HG03469 (cell line): ENCODE measurements at regions not wholly inside any gene's neighbourhood (a gene's known extent, or its start where the extent isn't known, plus 50 kb on each side); places are given as distances from the start of the nearest gene placed in this dataset.
"Not testable (repeated sequence)": the region's sequence is repeated elsewhere in the genome, so short reads cannot be mapped to it uniquely, and the experiment has no call there.

Experiments
- ATAC-seq: cut with Tn5 transposase; IDR thresholded peaks from one replicate; pipeline ENCODE4 v1.9.1; 2021; ENCODE audit warnings: mild to moderate bottlenecking, moderate library complexity, moderate number of reproducible peaks; ENCODE audit not compliant: unreplicated experiment

DNA sequence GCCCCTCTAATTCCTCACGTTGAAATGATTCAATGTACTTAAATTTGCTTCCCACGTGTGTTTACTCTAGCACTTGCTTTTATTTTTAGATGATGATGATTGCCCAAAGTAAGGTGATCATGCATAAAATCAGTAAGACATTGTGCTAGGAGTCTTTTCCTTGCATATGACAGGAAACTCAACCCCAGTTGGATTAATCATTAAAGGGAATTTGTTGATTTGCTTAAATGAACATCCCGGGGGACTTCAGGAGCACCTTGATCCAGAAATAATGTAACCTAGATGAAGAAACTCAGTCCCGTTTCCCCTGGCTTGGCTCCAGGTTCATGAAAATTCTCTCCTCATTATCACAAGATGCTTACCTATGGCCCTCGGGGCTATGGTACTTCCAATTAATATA, 106.1 kb upstream of the STC2 start:
- no peak for ATAC-seq

DNA sequence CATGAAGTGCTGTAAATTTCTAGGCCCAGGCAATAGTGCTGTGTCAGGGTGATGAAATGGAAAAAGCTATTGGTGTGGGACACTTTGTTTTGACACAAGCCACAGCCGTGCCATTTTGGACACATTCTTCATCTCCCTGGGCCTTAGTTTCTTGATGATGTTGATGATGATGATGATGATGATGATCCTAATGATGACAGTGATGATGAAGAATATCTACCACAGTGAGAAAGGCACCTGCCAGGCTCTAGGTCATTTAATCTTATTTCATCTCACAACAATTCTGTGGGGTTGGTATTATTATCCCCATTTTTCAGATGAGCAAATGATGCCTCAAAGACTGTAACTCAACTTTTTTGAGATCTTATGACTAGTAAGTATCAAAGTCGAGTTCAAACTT, 102.2 kb upstream of the STC2 start:
- ATAC-seq: no peak

DNA sequence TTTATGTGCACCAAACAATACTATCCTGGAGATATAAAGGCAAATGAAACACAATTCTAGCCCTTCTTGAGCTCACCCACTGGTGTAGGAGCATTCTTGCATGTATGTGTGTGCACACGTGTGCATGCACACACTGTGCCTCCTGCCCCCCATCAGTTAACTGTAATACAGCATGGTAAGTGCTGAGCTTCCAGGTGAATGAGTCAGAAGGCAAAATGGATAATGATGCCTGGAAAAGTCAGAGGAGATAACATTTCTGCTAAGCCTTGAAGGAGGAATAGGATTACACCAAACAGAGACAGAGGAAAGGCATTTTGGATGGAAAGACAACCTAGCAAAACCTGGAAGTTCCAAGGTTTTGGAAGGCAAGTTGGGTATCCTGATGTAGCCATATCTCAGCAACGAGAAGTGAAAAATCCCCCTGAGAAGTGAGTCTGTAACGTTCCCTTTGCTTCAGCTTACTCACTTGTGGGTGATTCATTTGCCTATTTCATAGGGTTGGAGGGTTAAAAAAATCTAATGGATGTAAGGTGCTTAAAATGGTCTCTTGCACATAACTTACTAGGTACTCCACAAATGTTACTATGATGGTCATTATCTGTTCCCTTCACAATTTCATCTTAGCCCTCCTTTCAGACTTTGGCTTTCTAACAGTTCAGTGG, 101.4 kb upstream of the STC2 start:
- ATAC-seq: no peak

DNA sequence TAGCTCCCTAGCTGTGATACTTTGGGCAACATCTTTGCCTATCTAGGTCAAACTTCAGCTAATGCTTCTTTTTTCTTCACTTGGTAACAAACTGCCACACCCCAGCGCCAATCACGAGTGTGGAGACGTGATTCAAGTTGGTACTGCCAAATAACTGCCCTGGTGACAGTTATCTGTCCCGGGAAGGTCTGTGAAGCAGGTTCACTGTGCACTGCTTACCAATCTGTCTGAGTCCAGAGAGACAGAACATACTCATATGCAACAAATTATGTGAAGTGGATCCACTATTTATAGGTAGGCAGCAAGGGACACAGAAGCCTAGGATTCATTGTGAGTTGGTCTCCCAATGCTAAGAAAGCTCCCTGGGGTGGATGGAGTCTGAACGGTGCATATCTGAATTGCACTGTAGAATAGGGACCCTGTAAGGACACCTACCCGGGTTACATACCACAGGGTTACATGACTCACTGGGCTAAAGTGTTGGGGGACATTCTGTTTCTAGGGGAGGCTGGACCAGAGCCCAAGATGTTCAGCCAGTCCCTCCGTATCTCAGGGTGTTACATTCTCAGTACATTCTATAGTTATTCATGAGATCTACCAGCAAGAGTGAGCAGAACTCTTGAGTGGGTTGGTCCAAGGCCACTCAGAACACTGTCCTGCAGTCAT, 95.4 kb upstream of the STC2 start:
- ATAC-seq: no peak

DNA sequence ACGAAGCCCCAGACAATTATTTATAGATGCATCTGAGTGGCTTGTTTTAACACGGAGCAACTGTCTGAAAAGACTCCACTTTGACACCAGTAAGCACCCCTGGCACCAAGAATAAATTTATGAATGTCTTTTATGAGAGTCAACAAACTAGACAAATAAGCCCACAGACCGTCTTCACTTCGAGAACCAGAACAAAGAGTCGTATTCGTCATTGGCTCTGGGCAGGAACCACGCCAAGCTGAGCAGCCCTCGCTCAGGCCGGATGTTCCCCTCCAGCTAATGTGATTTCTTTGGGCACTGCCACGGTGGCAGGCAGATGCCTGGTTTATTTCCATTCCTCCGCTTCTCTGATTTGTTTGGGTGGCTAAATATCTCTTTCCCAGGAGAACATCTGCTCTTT, 91.9 kb upstream of the STC2 start:
- no peak for ATAC-seq

DNA sequence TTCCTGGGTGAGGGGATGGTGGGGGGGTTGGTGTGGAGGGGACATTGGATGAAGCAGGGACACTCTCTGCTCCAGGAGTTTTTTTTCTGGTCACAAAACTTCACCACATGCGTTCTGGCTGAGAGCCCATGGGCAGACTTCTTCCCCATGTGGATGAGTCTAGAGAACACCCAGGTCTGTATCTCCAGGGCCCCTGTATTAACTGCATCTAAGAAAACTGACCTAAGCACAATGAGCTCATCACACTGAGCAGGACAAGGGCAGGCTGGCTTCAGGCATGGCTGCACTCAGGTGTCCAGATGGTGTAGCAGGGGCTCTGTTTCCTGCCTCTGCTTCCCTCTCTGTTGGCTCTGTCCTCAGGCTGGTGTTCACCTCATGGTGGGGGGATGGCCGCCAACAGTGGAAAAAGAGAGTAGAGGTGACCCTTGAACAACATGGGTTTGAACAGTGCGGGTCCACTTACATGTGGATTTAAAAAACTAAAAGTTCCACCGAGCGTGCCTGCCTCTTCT, 85.3 kb upstream of the STC2 start:
- ATAC-seq: no peak

DNA sequence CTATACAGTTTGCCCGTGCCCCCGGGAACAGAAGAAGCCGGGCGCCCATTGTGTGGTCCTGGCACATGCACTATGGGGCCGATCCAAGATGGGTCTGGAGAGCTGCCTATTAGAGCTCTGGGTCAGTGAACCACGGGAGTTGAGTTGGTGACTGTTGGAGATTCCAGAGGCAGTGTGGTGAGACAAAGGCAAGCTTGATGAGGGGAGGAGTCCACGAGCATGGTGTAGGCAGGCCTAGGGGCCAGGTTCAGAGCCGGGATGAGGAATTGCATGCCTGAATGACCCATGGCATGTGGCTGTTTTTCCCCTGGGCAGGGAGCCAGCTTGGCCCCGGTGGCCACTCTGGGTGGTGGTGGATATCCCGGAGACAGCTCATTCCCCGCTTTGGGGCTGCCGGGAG, 84.4 kb upstream of the STC2 start:
- ATAC-seq: no peak

DNA sequence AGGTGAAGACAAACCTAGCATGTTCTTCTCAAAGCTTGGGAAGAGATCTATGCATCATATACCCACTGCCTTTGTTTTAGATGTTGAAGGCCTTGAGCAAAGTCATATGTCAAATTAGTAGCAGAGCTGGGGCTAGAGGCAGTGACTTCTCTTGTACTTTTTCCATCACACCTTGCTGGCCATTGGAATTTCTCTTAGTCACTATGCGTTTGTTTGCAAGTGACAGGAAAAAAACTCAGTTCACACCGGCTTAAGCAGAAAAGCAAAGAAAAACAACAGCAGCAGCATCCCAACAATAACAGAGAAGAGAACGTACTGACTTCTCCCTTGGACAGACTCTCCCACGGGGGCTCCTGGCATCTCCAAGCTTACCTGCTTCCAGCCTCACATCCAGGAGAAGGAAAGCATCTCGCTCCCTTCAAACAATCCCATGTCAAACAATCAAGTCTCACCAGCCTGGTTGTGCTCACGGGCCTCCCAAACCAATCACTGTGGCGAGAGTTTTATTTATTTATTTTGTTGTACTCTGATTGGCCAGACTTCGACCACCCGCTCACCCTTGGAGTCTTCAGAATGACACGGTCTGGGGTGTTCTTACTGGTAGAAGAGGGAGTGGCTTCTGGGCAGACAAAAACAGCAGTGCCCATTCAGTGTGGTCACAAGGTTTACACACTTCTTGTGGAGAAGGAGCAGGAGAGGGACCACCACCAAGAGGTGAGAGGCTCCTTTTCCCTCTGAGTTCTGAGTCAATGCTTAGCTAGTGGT, 83.8 kb upstream of the STC2 start:
- no peak for ATAC-seq

DNA sequence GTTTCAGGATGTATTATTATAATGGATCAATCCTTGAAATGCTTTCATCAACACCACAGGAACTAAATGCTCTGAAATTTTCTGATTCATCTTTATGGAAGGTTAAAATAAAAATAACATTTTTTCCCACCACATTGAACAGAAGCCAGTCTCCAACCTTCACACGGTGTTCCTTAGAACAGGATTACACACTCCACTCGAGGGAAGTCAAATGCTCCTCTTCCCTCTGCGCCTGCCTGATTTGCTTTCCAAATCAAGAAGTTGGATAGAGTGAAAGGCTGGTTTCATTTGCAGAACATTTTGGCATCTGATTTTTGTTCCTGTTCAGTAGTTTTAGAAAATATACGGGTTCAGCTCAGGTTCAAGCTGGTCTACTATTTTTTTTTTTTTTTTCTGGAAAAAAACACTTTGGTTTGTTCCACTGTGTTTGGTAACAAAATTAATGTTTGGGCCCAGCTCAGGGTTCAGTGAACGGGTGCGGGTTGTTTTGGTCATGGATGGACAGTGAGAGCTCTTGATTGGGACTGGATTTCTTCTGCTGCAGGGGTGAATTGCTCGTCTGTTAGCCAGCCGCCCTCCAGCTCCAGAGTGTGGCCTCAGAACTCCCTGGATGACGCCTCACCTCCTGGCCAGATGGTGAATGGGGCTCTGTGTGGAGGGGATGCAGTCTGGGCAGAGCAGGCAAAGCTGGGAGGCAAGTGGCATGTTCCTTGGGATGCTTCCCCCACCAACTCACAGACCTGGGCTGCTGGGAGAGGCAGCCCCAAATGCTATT, 82.4 kb upstream of the STC2 start:
- ATAC-seq: no peak

DNA sequence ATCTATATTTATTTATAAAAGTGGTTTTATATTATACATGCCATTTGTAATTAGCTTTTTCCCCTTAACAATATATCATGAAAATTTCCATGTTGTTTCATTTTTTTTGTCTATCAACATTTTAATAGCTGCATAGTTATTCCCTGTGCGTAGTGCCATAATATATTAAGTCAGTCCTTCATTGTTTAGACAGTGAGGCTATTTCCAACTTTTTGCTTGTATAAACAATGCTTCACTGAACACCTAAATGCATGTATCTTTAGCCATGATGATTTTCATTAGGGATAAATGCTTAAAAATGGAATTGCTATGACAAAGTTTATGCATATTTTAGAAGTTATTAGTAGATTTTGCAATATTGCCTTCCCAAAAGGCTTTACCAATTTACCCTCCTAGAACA, 80.7 kb upstream of the STC2 start:
- ATAC-seq: no peak

DNA sequence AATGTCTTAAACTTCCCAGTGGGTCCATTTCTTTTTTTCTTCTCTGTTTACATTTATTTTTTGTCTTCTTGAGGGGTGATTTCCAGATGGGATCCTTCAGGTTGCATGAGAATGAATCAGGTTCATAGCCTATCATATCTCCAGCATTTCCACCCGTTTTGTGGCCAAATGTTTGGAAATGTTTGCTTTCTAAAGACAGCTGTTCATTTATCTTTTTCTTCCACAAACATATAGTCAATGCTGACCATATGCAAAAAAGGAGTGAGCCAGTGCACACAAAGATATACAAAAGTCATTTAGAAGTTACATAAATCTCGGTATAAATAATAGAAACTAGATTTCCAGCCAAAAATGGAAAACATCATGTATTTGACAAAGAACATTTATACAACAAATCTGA, 71.6 kb upstream of the STC2 start:
- no peak for ATAC-seq

DNA sequence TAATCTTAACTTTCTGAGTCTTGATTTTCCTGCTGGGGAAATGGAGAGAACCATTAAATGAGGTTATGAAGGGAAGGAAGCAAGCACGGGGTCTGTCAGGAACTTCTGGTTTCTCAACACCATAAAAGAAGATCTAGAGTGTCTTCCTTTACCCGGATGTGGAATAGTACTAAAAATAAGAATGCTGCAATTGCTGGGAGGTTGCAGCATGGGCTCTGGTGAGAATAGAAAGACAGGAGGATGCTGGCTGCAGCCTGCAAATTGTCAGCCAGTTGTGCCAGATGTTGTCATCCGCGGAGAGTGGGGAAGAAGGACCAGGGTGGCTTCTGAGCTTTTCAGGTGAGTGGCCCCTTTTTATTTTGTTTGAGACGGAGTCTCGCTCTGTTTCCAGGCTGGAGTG, 69.3 kb upstream of the STC2 start:
- ATAC-seq: no peak

DNA sequence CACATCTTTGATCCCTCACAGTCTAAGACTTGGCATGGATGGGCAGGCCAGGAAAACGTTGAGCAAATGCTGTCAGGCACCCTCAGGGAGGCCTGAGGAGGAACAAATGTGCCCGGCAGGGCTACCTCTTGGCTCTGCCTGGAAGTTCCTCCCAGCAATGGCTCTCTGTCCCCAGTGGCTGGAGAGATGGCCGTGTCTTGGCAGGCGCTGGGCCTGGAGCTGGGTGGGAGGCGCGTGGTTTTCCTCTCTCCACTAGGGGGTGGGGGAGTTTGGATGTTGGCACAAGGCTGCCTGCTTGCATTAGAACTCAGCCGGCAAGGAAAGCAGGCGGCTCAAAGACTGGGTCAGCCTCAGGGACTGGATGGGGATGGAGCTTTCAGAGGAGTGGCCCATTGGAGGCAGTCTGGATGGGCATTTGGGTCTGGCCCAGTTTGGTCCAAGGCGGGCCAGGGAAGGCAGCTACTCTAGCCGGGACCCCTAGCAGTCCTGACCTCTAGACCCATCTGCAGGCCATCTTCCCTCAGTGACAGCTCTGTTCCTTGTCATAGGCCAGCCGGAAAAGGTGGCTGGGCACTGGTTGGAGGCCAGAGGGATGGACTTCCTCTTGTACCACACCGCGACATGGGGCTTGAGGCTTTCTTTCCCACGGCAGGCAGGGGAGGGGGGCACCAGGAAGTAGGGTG, 68.2 kb upstream of the STC2 start:
- no peak for ATAC-seq

DNA sequence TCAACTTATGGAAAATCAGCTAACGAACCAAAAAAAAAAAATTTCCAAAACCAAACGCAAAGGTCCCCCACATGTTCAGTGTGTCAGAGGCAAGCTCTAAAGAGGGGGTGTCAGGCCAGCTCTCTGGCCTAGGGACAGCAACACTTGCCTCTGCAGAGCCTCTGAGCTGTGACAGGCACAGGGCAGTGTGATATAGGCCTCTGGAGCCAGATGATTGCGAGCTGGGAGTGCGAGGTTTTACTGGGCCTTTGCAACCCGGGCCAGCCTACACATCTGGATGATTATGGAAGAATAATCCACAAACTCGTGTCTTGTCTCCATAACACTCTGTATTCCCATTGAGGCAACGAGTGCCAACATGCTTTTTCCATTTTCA, 67.7 kb upstream of the STC2 start:
- no peak for ATAC-seq

DNA sequence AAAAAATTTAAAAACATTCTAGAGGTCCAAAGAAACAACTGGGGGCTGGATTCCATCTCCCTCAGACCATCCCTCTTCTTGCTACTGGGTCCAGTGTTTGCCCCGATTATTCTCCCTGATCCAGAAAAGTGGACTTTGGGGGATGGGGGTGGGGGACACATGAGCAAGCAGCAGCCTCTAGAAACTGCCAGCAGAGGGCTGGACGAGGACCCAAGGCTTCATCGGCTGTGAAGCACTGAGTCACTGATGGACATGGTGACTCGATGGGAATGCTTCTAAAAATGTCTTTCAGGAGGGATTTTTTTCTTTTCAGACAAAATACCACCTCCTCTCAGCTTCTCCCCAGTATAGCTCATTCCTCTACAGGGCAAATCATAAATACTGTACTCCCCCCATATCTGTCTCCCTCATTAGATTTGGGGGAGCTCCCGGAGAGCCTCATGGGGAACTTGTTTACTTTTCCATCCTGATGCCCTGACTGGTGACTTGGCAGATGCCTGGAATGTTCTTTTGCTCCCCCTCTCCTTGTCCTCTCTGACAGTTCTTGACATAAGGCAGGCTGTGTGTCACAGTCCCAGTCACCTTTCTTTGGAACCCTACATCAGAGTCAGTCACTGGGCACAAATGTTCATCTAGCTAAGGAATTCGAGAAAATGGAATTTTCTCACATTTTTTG, 67.2 kb upstream of the STC2 start:
- no peak for ATAC-seq

DNA sequence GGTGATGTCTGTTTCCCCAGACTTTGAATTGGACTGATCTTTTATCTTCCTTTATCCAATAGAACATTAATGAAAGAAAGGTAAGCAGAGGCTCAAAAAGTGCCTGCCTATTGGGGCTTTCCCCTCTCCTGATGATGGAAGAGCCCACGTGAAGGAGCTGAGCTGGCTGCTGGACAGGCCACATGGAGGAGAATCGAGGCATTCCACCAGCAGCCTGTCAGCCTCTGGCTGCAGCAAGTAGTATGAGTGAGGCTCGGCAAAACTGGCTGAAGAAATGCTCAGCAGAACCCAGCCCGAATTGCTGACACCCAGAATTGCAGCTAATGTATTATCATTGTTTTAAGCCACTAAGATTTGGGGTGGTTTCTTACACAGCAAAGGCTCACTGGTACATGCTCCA, 66.5 kb upstream of the STC2 start:
- no peak for ATAC-seq

DNA sequence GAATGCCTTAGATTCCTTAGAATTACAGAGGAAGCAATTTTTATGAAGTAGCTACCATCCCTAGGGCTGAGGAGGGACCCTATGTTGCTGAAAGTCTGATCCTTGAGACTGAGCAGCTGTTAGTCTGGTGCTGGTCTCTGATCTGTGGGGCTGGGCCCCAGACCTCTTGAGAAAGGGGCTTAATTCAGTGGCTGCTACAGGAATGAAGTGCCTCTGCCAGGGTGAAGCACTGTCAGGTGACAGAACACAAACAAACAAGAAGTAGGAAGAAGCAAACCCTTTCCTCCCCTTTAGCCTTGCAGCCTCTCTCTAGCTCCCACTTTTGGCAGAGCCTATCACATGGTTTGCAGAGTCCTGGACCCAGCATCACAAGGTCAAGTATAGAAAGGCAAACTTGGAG, 64.0 kb upstream of the STC2 start:
- ATAC-seq: no peak

DNA sequence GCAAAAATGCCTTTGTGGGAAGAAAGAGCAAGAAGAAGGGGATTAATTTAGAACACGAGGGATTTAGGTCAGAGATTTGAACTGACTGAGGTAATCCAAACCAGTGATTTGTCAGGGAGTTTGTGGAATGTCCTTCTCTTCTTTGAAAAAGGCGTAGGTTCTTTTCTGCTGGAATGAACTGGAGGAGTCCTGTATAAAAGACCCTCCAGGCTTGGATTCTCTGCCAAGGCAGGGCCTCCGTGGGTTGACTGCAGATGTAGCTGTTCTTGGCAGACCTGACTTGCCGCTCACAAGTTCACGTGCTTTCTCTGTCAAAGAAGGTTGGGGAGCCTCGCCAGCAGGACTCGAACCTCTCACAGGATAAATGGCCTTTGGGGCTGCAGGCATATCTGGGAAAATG, 62.8 kb upstream of the STC2 start:
- ATAC-seq: no peak

DNA sequence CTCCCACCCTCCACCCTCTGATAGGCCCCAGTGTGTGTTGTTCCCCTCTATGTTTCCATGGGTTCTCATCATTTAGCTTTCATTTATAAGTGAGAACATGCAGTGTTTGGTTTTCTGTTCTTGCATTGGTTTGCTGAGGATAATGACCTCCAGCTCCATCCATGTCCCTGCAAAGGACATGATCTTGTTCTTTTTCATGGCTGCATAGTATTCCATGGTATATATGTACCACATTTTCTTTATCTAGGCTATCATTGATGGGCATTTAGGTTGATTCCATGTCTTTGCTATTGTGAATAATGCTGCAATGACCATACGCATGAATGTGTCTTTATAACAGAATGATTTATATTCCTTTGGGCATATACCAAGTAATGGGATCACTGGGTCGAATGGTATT, 59.1 kb upstream of the STC2 start:
- not testable (repeated sequence) for ATAC-seq

DNA sequence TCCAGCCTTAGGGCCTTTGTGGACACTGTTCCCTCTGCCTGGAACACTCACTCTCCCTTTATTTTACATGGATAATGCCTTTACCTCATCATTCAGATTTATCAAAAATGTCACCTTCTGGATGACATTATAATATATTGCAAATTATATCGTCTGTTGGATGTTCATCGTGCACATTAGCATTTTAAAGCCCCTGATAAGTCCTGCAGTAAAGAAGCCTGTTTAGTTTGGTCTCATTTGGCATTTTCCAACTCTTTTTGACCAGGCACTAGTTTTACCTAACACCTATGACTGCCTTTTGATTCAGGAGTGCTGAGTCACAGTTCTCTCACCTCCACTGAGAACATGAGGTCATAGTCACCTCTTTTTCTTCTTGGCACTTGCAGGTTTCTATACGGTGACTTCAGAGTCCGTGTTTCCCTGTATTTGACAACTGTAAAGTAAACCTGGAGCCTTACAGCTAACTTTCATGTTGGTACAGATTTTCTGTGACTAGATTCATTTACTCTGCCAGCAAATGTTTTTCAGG, 57.7 kb upstream of the STC2 start:
- no peak for ATAC-seq
